ENCODE measurements at regions not wholly inside any gene's neighbourhood (a gene's known extent, or its start where the extent isn't known, plus 50 kb on each side); places are given as distances from the start of the nearest gene placed in this dataset.

- intact Hi-C loops (cut with DNase I), result no loop called here
- DNase-seq (ENCODE audit: missing footprints) (no peak), ATAC-seq (no peak)
These were observed 208.3 kb downstream of the SPATA31D1 start for GRCh38 chr9:82196622-82197441.

- intact Hi-C loops (cut with DNase I), result no loop called here
- DNase-seq (ENCODE audit: missing footprints) (no peak), ATAC-seq (no peak)
These were observed 212.6 kb downstream of the SPATA31D1 start for GRCh38 chr9:82201196-82201595.

DNA sequence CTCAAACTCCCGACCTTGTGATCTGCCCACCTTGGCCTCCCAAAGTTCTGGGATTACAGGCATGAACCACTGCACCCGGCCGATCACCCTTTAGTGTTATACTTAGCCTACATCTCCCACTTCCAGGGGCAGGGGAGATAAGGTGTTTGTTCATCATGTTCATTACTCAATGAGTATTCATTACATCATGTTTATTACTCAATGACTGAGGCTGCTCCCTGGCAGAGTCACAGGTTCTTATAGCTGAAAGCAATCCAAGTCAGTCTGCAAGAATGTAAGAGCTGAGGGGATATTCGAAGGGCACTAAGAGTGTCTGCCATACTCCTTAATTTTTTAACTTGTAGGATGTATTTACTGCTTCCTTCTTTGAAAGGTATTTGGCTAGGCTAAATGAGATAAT, 214.2 kb downstream of the SPATA31D1 start:
- no peak for ATAC-seq
- intact Hi-C loops (cut with DNase I), result no loop called here
- DNase-seq (ENCODE audit: missing footprints), result no peak

- intact Hi-C loops (cut with DNase I), result no loop called here
- ATAC-seq, result no peak
- DNase-seq (ENCODE audit: missing footprints), result no peak
These were observed 217.9 kb downstream of the SPATA31D1 start for GRCh38 chr9:82206490-82206889.

GRCh38 chr9:82206946-82207345, 218.4 kb downstream of the SPATA31D1 start:
- no peak for ATAC-seq
- intact Hi-C loops (cut with DNase I), result no loop called here
- no peak for DNase-seq (ENCODE audit: missing footprints)

- intact Hi-C loops (cut with DNase I), result no loop called here
- no peak for ATAC-seq
- no peak for DNase-seq (ENCODE audit: missing footprints)
These were observed 220.3 kb downstream of the SPATA31D1 start for GRCh38 chr9:82208741-82209450.

GRCh38 chr9:82209797-82210470, 221.4 kb downstream of the SPATA31D1 start:
- ATAC-seq (no peak), DNase-seq (ENCODE audit: missing footprints) (no peak)
- intact Hi-C loops (cut with DNase I), result no loop called here

GRCh38 chr9:82212885-82213284, 224.3 kb downstream of the SPATA31D1 start:
- ATAC-seq (no peak), DNase-seq (ENCODE audit: missing footprints) (no peak)
- intact Hi-C loops (cut with DNase I), result no loop called here

DNA sequence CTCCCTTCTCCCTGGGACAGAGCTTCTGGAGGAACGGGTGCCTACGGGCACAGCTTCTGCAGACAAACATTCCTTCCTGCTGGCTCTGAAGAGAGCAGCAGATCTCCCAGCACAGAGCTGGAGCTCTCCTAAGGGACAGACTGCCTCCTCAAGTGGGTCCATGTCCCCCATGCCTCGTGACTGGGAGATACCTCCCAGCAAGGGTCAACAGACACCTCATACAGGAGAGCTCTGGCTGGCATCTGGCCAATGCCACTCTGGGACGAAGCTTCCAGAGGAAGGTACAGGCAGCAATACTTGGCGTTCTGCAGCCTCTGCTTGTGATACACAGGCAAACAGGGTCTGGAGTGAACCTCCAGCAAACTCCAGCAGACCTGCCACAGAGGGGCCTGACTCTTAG, 227.9 kb downstream of the SPATA31D1 start:
- ATAC-seq (no peak), DNase-seq (ENCODE audit: missing footprints) (no peak)
- intact Hi-C loops (cut with DNase I), result no loop called here

DNA sequence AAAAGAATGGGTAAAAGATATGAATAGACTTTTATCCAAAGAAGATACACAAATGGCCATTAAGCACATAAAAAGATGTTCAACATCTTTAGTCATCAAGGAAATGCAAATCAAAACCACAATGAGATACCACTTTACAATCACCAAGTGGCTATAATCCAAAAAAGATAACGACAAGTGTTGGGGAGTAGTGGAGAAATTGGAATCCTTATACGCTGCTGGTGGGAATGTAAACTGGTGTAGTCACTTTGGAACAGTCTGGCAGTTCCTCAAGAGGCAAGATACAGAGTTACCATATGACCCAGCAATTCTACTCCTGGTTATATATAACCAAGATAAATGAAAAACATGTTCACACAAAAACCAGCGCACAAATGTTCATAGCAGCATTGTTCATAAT, 234.9 kb downstream of the SPATA31D1 start:
- ATAC-seq (no peak), DNase-seq (ENCODE audit: missing footprints) (no peak)
- intact Hi-C loops (cut with DNase I), result no loop called here

GRCh38 chr9:82231411-82231810, 242.8 kb downstream of the SPATA31D1 start:
- no peak for DNase-seq (ENCODE audit: missing footprints)
- intact Hi-C loops (cut with DNase I), result no loop called here
- ATAC-seq, result no peak

- DNase-seq (ENCODE audit: missing footprints) (no peak), ATAC-seq (no peak)
- intact Hi-C loops (cut with DNase I), result no loop called here
These were observed 245.8 kb downstream of the SPATA31D1 start for GRCh38 chr9:82234160-82234943.

- intact Hi-C loops (cut with DNase I), result no loop called here
- ATAC-seq (no peak), DNase-seq (ENCODE audit: missing footprints) (peak; percentile 17)
These were observed 253.9 kb downstream of the SPATA31D1 start for GRCh38 chr9:82242285-82242963.

GRCh38 chr9:82247318-82247717, 258.7 kb downstream of the SPATA31D1 start:
- intact Hi-C loops (cut with DNase I), result no loop called here
- DNase-seq (ENCODE audit: missing footprints) (no peak), ATAC-seq (peak; percentile 54)

- no peak for DNase-seq (ENCODE audit: missing footprints)
- intact Hi-C loops (cut with DNase I), result no loop called here
- ATAC-seq, result no peak
These were observed 263.5 kb downstream of the SPATA31D1 start for GRCh38 chr9:82252116-82252515.

DNA sequence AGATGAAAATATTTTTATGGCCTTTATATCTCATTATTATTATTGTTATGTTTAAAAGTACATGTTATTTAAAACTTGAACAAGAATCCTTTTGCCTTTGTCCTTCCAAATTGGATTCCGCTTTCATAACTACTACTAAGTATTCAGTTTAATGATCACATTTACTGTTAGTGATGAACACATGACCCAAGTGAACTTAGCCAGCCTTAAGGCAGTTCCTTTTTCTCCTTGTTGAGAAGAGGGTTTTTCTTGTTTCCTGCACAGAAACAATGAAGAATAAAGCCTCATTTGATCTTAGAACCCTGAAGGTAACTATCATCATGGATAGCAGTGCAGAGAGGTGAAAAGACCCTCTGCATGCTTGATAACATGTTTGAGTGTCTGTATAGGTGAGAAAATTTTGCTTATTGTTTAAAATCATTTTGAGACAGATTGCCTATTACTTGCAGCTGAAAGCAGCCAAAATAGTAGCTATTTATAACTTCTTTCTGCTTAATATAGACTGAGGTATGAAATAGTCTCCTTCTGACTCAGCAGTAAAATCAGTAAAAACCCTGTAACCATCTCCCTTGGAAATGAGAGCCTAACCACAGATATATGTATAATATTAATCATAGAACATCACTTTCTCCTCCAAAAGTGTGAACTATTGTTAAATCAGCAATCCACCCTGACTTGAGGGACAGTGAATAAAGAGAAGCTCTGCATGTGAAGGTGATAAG, 266.2 kb downstream of the SPATA31D1 start:
- ATAC-seq, result no peak
- intact Hi-C loops (cut with DNase I), result no loop called here
- DNase-seq (ENCODE audit: missing footprints), result no peak

DNA sequence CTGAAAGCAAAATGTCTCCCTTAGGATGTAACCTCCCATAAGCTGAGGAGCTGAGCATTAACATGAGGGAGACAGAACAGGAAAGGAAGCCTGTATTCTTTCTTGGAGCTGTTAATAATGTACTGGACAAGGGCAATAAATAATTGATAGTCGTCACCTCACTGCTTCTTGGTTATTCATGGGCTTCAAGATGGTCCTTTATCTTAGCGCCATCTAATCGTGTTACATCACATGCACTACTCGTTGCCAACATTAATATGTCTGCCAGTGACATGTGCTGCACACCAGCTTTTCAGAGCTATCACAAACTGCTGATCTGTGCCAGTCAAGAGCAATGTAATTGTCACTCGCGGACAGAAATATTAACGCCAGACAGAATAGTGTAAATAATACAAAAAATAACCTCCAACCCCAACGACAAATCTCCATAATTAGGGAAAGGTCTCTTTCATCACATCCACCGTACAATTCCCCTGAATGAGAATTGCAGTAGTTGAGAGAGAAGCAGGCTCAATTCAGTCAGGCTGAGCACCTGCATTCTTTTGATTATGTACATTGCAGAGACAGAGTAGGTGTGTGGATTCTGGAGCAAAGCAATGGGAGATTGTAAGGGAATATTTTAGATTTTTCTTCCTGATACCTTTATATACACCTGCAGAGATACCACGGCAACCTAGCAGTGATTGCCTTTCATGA, 267.1 kb downstream of the SPATA31D1 start:
- no peak for DNase-seq (ENCODE audit: missing footprints)
- intact Hi-C loops (cut with DNase I), result no loop called here
- no peak for ATAC-seq
